DND-41 (cell line): ENCODE measurements at regions not wholly inside any gene's neighbourhood (a gene's known extent, or its start where the extent isn't known, plus 50 kb on each side); places are given as distances from the start of the nearest gene placed in this dataset.

Experiments used
- CTCF ChIP-seq: IDR thresholded peaks from 2 replicates; pipeline ENCODE4 v1.5.1; 2012; ENCODE audit warnings: borderline replicate concordance, low read length, moderate library complexity, mild to moderate bottlenecking; ENCODE audit not compliant: poor library complexity, severe bottlenecking; ENCODE audit errors: extremely low read depth
- EZH2 ChIP-seq: IDR thresholded peaks from 3 replicates; pipeline ENCODE4 v1.6.1; 2012; ENCODE audit warnings: borderline replicate concordance, low read depth, mild to moderate bottlenecking, moderate library complexity, low read length, inconsistent platforms; ENCODE audit not compliant: severe bottlenecking

GRCh38 chr11:91230647-91231046 lies 994.0 kb upstream of the FAT3 start:
- TF ChIP-seq CTCF (no peak), EZH2 (no peak)
